GM23338 (cell line): ENCODE measurements at regions not wholly inside any gene's neighbourhood (a gene's known extent, or its start where the extent isn't known, plus 50 kb on each side); places are given as distances from the start of the nearest gene placed in this dataset.

ENCODE experiments used
- EZH2 ChIP-seq: fragments of 200-600 bp; sonication (generic); IDR thresholded peaks from one replicate; pipeline ENCODE4 v1.8.0; 2017; ENCODE audit warnings: antibody characterized with exemption, mild to moderate bottlenecking, low read depth; ENCODE audit not compliant: unreplicated experiment
- EZH2phosphoT487 ChIP-seq: fragments of 200-600 bp; sonication (generic); IDR thresholded peaks from one replicate; pipeline ENCODE4 v1.8.1; 2018; ENCODE audit warnings: antibody characterized with exemption; ENCODE audit not compliant: unreplicated experiment
- JUNB ChIP-seq: IDR thresholded peaks from one replicate; pipeline ENCODE4 v1.6.1; 2016; ENCODE audit warnings: antibody characterized with exemption; ENCODE audit not compliant: unreplicated experiment
- POLR2AphosphoS5 ChIP-seq: IDR thresholded peaks from 2 replicates; pipeline ENCODE4 v1.6.1; 2016; ENCODE audit warnings: antibody characterized with exemption, low read depth
- TF ChIP-seq, protein P1 (sequence below), 2 experiments: fragments of 200-600 bp in 1 of 2; sonication (generic) in 1 of 2; conservative IDR thresholded peaks; 2 replicates each; pipeline versions ENCODE4 v1.5.1 to v1.6.1; 2016 to 2017; ENCODE audit warnings: antibody characterized with exemption in 2 of 2, low read depth in 2 of 2, mild to moderate bottlenecking in 2 of 2, moderate library complexity in 1 of 2
- TF ChIP-seq, protein P2 (sequence below): IDR thresholded peaks from one replicate; pipeline ENCODE4 v1.6.1; 2018; ENCODE audit warnings: antibody characterized with exemption; ENCODE audit not compliant: unreplicated experiment

DNA sequence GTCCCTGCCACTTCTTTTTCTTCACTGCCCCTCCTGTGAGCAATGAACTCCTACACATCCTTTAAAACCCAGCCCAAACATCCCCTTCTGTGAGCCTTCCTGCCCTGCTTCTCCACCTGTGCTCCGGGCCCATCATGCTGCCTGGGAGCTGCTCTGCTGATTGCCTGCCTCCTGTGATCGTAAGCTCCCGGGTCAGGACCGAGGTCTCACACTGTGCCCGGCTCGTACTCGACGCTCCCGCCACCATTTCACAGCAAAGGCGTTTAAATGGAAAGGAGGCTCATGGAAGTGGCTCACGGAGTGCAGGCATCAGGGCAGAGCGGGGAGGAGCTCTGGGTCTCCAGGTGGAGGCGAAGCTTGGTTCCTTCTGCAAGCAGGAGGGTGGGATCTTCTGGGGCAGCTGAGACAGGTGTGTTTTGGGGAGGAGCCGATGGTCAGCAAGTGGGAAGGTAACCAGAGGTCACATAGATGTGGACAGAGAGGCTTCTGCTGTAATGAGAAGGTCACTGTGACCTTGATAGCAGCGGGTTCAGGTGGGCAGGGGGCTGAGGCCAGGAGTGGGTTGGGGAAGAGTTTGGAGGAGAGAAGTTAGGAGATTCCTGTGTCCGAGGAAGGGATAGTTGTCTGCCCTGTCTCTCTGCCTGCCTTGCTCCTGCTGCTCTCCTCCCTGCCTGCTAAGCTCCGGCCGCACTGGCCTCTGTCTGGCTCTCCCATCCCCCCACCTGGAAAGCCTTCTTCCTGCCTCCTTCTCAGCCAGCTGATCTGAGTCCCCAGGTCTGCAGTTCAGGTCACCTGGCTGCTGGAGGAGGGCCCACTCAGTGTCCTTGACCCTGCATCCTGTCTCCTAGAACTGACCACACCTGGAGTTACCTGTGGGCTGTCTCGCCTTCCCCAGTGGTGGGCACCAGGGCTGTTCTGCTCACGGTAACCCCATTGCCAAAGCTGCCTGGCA is 52.7 kb upstream of the FRMD1 start:
- TF ChIP-seq POLR2AphosphoS5 (no peak), EZH2 (no peak), EZH2phosphoT487 (no peak), JUNB (no peak)
- TF ChIP-seq, protein P1, sequence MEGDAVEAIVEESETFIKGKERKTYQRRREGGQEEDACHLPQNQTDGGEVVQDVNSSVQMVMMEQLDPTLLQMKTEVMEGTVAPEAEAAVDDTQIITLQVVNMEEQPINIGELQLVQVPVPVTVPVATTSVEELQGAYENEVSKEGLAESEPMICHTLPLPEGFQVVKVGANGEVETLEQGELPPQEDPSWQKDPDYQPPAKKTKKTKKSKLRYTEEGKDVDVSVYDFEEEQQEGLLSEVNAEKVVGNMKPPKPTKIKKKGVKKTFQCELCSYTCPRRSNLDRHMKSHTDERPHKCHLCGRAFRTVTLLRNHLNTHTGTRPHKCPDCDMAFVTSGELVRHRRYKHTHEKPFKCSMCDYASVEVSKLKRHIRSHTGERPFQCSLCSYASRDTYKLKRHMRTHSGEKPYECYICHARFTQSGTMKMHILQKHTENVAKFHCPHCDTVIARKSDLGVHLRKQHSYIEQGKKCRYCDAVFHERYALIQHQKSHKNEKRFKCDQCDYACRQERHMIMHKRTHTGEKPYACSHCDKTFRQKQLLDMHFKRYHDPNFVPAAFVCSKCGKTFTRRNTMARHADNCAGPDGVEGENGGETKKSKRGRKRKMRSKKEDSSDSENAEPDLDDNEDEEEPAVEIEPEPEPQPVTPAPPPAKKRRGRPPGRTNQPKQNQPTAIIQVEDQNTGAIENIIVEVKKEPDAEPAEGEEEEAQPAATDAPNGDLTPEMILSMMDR (conservative IDR thresholded peaks at IDR 0.05; ENCODE audit: low read depth in 2 of 2): no peak
- TF ChIP-seq, protein P2, sequence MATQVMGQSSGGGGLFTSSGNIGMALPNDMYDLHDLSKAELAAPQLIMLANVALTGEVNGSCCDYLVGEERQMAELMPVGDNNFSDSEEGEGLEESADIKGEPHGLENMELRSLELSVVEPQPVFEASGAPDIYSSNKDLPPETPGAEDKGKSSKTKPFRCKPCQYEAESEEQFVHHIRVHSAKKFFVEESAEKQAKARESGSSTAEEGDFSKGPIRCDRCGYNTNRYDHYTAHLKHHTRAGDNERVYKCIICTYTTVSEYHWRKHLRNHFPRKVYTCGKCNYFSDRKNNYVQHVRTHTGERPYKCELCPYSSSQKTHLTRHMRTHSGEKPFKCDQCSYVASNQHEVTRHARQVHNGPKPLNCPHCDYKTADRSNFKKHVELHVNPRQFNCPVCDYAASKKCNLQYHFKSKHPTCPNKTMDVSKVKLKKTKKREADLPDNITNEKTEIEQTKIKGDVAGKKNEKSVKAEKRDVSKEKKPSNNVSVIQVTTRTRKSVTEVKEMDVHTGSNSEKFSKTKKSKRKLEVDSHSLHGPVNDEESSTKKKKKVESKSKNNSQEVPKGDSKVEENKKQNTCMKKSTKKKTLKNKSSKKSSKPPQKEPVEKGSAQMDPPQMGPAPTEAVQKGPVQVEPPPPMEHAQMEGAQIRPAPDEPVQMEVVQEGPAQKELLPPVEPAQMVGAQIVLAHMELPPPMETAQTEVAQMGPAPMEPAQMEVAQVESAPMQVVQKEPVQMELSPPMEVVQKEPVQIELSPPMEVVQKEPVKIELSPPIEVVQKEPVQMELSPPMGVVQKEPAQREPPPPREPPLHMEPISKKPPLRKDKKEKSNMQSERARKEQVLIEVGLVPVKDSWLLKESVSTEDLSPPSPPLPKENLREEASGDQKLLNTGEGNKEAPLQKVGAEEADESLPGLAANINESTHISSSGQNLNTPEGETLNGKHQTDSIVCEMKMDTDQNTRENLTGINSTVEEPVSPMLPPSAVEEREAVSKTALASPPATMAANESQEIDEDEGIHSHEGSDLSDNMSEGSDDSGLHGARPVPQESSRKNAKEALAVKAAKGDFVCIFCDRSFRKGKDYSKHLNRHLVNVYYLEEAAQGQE: no peak
